SK-N-DZ (cell line): ENCODE measurements at regions not wholly inside any gene's neighbourhood (a gene's known extent, or its start where the extent isn't known, plus 50 kb on each side); places are given as distances from the start of the nearest gene placed in this dataset.

Experiments used
- DNase-seq: peaks from one replicate; pipeline ENCODE4 v3.0.0-alpha.2; 2015; ENCODE audit warnings: low spot score

DNA sequence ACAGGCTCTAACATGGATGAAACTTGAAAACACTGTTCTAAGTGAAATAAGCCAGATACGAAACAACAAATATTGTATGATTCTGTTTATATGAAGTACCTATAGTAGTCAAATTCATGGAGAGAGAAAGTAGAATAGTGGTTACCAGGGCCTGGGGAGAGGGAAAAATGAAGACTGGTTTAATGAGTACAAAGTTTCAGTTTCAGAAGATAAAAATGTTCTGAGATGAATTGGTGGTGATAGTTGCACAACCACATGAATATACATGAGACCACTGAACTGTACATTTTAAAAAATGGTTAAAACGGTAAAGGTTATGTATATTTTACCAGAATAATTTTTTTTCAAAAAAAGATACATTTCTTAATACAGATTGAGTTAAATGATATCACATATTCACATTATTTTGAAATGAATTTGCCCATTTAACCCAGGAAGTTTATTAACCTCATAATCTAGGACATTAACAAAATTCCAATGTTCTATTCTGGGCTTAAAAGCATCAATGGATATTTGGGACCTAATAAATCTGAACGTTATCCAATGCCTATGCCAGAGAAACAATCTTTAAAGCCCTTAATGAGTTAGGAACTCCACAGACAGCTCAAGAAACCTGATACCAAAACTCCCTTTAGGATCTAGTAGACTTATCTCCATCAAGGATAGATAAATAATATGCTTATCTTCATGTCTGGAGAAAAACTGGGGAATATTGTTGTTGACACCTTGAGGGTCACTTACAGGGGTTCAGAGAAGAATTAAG, 521.3 kb downstream of the EFNA5 start:
- DNase-seq, result no peak

DNA sequence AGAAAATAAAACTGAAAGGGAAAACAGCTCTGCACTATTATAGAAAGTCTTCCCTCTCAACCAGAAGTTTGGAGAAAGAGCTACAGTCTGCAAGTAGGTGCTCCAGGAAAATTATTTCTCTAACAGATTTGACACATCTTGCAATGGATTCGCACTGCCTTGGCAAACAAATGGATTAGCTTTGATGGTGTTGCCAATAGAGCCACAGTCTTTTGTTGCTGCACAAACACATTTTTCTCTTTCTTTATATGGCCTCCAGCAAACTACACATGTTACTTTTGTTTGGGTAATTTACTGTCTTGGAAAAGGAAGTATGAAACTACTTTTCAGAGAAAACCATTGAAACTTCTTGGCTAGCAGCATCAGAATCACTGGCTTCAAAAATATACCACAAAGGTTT, 523.1 kb downstream of the EFNA5 start:
- no peak for DNase-seq

DNA sequence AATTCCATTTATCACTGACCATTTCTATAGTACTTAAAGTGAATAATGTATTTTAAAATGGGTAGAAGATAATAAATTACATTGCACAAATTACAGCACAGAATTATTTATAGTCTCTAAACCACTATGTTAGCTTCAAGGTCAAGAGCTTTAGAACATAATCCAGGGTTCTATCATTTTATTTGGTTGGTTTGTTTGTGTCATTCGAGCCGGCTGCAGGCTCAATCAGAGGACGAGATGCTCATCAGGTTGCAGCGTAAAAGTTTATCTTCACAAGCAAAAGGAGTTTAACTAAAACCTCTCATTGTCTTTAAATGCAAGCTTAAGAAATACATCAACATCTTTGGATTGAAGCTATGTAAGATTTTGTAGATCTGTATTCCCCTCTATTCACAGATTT, 523.8 kb downstream of the EFNA5 start:
- no peak for DNase-seq

DNA sequence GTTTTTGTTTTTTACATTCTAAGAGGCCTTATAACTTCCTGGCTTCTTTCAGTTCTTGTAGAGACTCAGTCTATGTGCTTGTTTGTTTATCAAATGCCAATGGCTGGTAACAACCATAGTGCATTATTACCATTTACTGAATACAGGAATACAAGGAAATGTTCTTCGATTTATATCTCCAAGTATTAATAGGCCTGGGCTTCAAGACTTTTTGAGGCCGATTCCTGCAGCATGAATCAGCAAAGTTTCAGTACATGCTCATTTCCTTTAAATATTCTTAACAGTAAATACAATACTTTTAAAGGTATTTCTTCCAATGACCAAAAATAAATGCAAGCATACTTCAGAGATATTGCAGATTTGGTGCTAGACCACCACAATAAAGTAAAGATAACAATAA, 535.3 kb downstream of the EFNA5 start:
- no peak for DNase-seq

DNA sequence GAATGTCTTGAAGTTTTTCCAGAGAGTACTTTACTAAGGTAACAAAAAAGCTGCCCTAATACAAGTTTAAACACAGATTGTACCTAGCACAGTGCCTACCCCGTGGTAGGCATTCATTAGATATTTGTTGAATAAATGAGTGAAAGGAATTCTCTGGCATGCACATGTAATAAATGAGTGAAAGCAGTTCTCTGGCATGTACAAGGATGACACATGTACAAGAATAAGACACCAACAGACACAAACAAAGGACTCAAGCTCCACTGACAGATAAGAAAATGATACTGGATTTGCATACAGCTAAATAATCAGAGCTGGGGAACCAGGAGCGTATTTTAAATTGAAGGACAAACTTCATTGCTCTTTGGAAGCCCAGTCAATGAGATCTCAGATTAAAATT, 535.8 kb downstream of the EFNA5 start:
- no peak for DNase-seq

DNA sequence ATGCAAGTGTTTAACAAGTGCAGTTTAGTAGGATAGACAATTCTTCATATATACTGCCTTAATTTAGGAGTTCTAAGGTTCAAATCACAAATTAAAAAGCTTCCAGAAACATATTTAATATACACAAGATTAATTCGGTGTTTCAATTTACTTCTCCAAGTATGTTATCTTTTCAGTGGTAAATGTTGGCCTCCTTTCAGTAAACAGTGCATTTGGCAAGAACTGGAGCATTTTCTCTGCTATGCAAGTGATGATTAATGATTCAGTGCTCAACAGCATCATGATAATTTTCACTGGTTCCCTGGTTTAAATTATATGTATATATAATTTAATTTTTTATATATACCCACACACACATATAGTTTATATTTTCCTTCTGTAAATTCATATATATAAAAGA, 541.7 kb downstream of the EFNA5 start:
- DNase-seq, result no peak

DNA sequence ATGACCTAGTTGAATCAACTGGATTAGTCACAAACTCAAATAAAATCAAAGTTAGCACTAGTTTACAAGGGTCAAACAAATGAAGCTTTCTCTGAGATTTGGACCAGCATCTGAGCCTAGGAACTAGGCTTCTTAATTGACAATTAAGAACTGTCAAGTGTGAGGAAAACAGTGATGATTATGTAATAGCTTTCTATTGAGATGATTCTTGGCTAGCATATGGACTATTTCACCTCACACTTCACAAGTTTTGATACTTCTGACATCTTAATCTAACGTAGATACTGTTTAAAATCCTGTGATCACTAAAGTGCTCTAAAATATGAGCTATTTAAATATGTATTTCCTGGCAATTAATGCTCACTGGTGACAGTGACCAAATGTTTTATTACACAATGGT, 542.9 kb downstream of the EFNA5 start:
- no peak for DNase-seq

DNA sequence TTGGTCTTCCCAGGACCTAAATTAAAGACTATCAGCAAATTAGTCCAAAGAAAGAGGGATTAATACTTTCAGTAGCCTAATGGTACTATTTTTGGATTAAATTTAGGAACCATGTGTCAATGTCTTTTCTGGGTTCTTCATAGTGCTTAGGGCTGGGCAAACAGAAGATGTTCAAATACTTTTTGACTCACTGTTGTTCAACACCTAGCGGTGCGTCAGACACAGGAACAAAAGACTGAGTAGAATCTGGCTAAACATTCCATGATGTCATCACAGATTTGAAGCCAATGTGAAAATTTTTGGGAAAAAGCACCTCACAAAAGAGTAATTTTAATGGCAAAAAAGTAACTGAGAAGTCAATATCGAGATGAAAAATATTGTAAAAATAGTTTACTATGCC, 544.4 kb downstream of the EFNA5 start:
- no peak for DNase-seq

DNA sequence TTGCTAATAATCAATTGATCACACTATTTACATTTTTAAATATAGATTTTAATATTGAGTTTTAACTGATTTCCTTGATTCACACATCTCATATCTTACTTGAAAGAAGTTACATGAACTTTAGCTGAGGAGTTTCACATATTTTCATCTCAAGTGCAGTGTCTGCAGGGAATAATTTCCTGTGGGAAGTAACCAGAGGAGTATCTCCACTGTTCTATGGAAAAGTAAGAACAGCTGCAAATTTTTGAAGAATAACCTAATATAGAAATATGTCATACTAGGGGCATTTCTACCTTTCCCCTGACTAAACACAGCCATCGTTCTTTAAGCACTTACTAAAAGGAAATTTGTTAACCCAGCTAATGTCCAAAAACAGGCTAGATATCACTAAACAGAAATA, 546.4 kb downstream of the EFNA5 start:
- DNase-seq, result no peak

DNA sequence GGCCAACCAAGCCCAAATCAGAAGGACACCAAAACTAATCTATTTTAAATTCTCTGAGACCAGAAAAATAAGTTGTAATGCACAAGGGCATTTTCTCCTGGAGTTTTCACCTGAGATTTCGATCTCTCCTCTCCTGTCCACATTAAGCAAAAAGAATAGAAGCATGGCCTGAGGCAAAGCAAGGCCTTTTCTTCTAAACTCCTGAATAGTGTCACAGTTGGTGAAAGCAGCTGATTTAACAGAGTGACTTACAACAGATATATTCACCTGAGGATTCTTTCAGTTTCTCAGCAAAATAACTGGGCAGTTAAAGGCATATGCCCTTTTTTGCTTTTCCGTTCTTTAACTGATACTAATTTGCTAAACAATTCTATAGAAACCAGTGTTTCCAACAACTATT, 547.7 kb downstream of the EFNA5 start:
- no peak for DNase-seq

DNA sequence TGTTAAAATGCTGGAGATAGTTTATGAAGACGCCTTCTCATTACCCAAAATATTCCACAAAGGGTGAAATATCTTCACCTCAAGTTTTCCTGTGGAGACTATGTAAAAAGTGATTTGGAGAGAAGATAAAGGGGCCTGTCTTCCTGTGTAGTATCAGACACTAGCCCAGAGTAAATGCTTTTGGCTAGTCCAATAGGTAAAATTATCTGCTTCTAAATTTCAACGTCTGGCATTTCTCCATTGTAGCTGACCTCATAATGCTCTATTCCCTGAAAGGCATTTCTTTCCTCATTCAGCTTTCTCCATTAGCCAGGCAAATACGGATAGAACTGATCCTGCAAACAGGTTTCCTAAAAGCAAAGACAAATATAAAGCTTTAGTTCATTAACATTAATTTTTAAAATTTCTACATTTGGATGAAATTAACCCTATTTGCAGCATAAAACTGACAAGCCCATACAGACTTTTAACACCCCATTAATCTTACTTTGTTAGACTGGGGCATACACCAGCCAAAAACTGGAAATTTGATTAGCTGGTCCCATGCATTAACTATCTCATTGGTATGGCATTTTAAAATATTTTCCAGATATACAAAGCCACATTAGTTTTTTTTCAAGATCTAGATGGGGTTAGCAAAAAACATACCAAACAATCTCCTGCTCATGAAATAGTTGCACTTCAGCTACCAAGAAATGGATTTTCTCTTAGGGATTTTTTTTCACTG, 548.8 kb downstream of the EFNA5 start:
- DNase-seq, result peak; percentile 6

DNA sequence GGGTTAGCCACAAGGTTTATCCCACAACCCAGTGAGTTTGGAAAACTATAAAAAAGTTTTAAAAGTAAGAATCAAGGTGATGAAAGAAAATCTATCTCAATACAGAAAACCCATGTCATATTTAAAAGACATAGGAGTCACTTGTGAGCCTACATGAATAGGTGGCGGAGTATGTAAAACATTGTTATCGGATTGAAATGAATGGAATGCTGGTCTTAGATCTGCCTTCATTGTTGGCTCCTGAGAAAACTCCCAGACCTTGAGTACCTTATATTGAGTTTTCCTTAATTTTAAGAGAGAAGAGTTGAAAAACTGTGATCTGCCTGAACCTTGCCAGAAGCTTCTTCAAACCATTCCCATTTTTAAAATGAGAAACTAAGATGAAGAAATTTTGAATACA, 551.1 kb downstream of the EFNA5 start:
- no peak for DNase-seq

DNA sequence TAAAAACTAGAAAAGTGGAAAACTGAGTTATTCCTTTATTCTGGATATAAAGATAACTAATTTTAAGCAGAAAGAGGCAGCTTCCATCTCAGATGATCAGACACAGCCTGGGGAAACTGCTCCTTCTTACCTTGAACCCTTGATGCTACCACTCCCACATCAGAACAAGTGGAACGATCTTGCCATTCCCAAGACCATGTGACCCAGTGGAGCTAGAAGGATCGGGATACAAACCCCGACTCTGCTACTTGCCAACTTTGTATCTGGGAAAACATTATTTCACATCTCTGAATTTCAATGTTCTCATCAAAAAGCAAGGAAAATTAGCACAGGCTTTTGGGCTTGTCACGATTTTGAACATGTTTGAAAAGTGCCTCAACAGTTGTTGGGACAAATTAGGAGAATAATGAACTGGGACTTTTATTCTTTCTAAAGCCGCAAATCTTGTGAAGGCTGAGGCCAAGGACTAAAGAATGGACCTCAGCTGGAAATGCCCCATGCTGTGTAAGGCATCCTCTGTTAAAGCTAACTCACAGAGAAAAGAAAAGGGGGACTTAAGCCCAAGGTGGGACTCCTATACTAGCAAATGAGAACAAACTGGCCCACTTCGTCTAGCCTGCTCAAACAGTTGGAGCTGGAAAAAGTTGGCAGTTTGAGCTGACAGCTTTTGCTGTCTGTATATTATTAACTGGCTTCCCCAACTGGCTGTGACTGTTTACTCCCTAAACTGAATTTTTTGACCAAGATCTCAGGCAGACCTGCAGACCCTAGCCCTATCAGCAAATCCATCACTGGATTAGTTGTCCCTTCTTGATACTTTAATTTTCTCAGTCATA, 552.3 kb downstream of the EFNA5 start:
- no peak for DNase-seq

DNA sequence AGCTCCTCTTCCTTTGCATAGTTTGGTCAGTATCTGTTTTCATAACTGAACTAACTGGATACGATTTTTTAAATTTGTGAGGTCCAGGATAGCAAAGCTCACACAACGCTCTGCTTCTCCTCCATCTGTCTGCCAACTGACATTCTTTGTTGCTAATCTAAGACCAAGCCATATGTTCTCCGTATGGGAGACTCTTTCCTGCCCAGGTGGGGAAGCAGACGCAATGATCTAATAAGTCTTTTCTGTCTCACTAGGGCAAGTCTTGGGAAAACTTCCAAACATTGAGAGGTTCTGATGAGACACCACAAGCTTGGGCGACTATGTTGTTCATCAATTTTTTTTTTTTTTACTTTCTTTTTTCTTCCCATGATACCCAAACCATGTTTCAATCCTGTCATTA, 558.5 kb downstream of the EFNA5 start:
- DNase-seq, result peak; percentile 11

DNA sequence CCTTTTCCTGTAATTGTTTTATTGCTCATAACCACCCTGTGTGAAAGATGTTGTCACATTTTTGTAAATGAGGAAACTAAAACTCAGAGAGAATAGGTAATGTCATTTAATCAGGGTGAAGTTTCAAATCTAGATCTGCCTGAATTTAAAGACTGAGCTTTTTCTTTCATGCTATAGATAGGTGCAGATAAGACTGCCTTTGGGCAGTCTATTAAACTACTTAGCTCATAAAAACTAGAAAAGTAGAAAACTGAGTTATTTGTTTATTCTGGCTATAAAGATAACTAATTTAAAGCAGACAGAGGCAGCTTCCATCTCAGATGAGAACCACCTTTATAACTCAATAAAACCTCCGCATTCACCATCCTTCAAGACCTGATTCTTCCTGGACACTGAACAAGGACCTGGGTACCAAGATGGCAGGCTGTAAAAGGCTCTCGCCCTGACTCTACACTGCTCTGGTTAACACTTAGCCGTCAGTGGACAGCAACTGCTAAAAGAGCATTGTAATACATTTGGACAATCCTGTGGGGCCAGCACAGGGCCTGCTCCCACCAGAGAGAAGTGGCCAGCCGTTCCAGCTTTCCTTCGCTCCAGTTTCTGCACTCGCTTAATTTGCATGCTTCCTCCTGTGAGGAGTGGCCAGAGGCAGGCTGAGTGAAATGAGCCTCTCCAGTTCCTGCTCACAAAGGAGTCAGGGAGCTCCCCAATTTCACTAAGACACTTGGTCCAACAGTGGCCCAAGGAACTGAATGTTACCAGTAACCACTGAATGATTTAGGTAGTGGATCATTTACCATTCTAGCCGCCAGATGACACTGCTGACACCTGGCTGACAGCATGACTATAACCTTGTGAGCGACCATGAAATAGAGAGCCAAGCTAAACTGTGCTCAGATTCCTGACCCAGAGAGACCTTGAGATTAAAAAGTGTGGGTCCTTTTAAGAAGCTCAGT, 566.4 kb downstream of the EFNA5 start:
- DNase-seq, result peak; percentile 28

DNA sequence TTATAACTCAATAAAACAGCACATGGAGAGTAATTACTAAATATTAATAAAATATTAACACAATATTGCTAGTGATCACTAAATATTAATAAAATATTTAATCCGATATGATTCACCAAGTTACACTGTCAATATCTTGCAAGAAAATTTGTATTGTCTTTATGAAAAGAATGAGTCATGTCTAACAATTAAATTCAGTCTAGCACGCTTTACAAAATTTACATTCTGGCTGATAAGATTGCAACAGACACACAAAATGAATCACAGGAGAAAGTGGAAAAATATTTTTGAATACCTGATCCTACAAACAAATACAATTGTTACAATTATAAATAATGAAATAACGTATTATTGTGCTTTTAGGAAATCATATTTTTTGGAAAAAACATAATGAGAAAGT, 567.2 kb downstream of the EFNA5 start:
- DNase-seq, result no peak

DNA sequence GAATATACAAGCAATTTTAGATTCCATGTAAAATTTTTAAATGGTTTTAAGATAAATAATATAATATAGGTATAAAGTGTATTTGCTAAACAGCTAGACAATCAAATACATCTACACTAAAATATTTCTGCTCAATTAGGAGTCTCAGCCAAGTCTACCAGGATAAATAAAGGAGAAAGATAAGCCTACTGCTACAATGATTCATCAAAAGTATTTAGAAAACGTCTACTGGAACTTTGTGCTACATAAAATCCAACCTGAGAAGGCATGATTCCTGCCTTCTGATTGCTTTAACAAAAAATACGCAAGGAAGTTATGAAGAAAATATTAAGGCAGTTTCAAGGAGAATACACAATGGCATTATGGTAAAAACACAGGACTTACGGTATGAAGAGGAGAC, 570.6 kb downstream of the EFNA5 start:
- DNase-seq, result no peak

DNA sequence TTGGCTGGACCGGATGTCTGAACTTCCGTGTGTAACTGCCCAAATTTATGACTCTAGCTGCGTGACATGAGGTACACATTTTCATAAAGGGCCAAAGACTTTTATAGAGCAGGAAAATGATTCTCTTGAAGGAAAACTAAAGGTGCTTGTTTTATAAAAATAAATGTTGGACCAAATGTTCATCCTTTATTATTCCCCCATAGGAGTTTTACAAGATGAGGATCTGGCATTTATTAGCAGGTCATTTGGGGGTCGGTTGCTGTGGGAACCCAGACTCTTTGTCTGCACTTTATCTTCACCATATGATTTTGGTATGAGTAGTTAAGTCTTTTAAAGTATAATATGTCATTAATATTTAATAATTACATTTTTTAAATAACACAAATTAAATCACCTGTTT, 571.2 kb downstream of the EFNA5 start:
- no peak for DNase-seq

DNA sequence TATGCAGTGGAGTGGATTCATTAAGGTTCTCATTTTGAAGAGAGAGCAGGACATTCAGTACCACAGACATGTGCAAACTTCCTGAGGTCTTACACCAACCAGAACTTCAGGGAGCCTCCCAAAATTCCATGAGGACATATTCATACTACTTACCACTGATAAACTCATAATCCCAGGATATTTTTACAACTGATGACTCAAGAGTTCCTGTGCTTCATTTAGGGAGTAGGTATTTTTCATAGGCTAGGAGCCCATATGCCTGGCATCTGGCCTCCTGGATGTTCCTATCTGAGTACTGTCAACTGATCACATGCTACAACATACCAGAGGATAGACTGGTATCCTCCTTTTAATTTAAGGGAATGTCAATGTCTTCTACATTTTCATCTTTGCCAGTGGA, 578.0 kb downstream of the EFNA5 start:
- DNase-seq, result no peak

DNA sequence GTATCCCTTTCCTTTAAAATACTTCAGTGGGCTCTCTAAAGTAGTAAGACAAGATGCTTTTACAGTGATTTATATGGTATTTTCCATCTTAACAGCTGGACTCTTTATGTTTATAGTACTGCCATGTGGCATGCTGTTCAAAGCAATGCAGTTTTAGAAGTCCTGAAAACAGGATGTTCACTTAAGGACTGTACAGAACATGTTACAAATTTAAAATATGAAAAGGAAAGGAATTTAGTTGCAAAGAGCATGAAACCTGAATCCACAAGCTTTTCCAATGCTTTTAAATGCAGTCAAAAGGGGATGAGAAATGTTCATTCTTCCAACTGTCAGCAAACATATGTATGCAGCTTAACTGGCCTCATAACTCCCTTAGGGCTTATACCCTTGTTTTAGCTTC, 580.2 kb downstream of the EFNA5 start:
- no peak for DNase-seq

DNA sequence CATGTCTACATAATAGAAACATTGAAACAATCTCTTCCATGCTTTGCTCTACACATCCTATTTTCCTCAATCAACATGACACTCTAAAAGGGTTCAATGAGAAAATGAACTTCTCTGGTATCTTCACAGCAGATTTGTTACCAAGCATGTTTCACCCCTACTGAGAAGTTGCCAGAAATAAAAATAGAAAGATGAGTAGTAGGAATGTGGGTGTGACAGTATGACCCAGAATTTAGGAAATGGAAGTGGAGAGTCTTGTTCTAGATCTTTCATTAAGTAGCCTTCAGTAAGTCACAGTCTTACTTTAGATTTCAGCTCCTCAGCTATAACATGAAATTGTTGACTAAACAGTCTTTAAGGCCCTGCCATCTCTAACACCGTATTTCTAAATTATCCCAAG, 581.8 kb downstream of the EFNA5 start:
- DNase-seq, result no peak
